HL-60 (cell line): ENCODE measurements at regions not wholly inside any gene's neighbourhood (a gene's known extent, or its start where the extent isn't known, plus 50 kb on each side); places are given as distances from the start of the nearest gene placed in this dataset.

ENCODE experiments used
- GABPA ChIP-seq: IDR thresholded peaks from 2 replicates; pipeline ENCODE4 v1.6.1; 2012; ENCODE audit warnings: low read depth
- POLR2AphosphoS5 ChIP-seq: IDR thresholded peaks from 2 replicates; pipeline ENCODE4 v1.6.1; 2012; ENCODE audit warnings: low read depth
- SPI1 ChIP-seq: IDR thresholded peaks from 2 replicates; pipeline ENCODE4 v1.6.1; 2012; ENCODE audit warnings: low read depth, mild to moderate bottlenecking, borderline replicate concordance
- TF ChIP-seq, protein P1 (sequence below): IDR thresholded peaks from one replicate; pipeline ENCODE4 v1.5.1; 2011; ENCODE audit warnings: low read length, control low read depth, inconsistent platforms; ENCODE audit not compliant: insufficient read depth
- TF ChIP-seq, protein P2 (sequence below): IDR thresholded peaks from 2 replicates; pipeline ENCODE4 v1.6.1; 2012; ENCODE audit warnings: low read depth; ENCODE audit not compliant: insufficient replicate concordance

DNA sequence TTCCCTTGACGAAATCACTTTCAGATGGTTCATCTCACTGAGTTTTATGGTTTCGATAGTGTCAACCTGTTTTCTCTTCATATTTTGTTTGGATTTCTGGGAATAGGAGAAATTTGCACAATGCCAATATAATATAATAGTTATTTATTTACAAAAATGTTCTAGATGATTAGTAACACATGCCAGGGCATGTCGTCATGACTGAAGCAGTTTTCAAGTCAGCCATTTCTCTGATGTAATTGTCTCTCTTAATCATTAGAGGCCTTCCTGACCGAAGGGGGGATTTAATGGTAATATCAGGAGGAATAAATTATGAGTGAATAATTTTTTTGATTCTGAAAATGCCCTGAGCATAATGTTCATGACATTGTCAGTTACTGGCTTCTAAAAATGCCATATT lies 246.5 kb upstream of the ATP10B start:
- TF ChIP-seq, protein P1, sequence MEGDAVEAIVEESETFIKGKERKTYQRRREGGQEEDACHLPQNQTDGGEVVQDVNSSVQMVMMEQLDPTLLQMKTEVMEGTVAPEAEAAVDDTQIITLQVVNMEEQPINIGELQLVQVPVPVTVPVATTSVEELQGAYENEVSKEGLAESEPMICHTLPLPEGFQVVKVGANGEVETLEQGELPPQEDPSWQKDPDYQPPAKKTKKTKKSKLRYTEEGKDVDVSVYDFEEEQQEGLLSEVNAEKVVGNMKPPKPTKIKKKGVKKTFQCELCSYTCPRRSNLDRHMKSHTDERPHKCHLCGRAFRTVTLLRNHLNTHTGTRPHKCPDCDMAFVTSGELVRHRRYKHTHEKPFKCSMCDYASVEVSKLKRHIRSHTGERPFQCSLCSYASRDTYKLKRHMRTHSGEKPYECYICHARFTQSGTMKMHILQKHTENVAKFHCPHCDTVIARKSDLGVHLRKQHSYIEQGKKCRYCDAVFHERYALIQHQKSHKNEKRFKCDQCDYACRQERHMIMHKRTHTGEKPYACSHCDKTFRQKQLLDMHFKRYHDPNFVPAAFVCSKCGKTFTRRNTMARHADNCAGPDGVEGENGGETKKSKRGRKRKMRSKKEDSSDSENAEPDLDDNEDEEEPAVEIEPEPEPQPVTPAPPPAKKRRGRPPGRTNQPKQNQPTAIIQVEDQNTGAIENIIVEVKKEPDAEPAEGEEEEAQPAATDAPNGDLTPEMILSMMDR: no peak
- TF ChIP-seq POLR2AphosphoS5 (no peak), SPI1 (no peak), GABPA (no peak)
- TF ChIP-seq, protein P2, sequence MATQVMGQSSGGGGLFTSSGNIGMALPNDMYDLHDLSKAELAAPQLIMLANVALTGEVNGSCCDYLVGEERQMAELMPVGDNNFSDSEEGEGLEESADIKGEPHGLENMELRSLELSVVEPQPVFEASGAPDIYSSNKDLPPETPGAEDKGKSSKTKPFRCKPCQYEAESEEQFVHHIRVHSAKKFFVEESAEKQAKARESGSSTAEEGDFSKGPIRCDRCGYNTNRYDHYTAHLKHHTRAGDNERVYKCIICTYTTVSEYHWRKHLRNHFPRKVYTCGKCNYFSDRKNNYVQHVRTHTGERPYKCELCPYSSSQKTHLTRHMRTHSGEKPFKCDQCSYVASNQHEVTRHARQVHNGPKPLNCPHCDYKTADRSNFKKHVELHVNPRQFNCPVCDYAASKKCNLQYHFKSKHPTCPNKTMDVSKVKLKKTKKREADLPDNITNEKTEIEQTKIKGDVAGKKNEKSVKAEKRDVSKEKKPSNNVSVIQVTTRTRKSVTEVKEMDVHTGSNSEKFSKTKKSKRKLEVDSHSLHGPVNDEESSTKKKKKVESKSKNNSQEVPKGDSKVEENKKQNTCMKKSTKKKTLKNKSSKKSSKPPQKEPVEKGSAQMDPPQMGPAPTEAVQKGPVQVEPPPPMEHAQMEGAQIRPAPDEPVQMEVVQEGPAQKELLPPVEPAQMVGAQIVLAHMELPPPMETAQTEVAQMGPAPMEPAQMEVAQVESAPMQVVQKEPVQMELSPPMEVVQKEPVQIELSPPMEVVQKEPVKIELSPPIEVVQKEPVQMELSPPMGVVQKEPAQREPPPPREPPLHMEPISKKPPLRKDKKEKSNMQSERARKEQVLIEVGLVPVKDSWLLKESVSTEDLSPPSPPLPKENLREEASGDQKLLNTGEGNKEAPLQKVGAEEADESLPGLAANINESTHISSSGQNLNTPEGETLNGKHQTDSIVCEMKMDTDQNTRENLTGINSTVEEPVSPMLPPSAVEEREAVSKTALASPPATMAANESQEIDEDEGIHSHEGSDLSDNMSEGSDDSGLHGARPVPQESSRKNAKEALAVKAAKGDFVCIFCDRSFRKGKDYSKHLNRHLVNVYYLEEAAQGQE: no peak
